ENCODE measurements at regions not wholly inside any gene's neighbourhood (a gene's known extent, or its start where the extent isn't known, plus 50 kb on each side); places are given as distances from the start of the nearest gene placed in this dataset.

DNA sequence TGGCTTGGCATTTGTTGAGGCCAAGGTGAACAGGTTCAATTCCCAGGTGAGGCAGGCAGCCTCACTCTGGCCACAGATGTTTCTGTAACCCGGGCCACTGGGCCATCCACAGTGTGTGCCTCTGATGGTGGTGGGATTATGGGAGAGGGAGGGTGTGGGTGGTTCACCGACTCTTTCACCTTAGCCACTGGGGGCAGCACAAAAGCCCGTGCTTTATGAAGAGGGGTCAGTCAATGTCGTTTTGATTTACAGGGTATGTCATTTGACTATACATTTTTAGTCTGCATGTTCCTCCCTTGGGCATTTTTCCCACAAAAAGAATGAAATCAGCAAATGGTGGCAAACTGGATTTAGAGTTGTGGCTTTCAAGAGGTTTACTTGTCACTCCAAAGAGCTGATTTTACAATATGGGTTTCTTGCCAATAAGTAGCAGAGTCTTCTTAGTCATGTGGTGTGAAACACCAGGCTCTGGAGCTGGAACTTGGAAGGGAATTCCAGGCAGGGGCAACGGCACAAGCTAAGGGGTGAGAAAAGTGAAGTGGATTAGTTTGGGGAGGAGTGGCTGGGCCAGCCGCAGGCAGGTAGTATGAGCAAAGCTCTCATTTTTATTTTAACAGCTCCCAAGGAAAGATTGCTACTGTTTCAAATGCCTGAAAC, 217.8 kb upstream of the ZBED5 start:
- no peak for DNase-seq

DNA sequence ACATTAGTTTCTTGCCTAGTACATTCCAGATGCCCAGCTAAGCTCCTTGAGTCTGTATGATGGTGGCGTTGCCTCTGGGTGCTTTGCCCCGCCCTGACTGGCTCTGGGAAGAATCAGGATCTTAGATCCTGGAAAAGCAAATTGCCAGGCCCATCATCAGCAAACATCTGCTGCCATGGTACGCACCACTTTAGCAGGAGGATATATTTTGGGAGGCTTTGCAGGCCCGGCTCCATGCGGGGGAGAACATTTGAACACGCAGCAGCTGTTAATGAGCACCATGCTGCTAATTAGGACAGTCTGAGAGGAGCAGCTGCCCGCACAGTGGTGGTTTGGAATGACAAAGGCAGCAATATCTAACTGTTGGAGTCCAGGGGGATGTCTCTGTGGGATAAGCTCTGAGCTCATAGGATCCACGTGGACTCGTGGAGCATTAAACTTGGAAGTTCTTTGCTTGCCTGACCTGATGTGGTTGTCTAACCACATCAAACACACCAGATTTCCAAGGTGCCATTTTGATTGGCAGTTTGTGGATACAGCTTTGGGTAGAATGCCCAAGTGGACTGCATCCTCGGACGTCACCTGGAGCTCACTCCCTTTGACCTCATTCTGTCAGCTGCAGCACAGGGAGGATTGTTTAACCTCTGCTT, 217.0 kb upstream of the ZBED5 start:
- no peak for DNase-seq

DNA sequence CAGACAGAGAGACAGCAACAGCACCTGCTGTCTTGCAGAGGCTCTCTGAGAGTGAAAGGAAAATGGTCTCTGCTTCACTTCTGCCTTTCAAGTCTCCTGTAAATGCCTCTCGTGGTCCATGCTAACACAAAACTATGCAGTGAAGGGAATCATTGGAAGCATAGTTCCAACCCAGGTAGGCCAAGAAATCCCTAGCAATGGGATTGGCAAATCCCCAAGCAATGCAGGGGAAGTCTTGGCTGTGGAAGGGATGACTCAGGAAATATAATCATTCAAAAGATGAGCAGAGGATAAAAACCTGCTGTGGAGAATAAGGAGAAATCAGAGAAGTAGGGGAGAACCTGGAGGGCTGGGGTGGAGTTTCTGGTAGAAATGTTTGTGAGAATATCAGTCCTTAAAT, 216.1 kb upstream of the ZBED5 start:
- DNase-seq, result no peak

DNA sequence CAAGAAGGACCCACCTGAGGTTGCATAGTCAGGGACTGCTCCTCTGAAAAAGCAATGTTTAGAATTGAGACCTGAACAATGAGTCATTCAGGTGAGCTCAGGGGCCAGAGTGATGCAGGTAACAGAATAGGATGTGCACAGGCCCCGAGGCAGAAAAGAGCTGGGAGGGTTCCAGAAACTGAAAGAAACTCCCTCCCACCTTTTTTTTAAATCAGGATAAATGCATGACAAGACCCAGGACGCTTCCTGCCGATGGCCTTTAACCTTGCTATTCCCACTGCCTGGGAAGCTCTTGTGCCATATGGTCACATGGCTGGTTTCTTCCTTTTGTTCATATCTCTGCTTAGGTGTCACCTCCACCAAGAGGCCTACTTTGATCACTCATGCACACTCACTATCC, 214.2 kb upstream of the ZBED5 start:
- DNase-seq, result no peak

DNA sequence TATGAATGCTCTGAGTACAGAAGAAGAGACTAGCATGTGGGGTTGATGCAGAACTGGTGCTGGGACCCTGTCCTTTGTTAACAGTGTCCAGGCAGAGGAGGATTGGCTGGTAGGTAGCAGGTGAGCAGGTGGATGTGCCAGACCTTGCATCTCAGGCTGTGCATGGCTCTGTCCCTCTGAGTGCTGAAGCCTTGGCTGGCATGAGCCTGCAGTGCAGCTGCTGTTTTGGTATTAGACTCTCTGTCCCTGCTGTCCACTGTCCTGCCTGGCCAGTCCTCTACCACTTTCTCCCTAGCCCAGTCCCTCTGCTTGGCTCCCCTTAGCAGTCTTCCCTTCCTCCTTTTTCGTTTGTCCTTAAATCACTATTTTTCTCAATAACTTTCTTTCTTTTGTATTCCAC, 213.6 kb upstream of the ZBED5 start:
- no peak for DNase-seq

DNA sequence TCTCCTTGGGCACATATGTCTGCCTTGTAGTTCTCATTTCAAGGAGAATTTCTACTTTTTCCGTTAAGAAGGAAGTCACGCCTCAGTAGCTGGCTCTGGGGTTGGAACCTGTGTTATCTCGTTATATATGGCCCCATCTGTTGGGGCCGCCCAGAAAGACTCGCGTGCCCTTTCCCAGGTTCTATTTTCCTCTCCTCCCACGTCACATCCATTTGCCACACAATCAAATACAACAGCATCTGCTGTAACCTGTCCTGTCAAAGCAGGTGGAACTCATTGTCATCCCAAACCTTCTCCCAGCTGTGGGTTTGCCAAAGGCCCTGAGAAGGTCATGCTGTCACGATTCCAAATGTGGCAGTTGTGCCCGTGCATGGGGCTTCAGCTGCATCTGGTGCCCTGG, 213.1 kb upstream of the ZBED5 start:
- no peak for DNase-seq

DNA sequence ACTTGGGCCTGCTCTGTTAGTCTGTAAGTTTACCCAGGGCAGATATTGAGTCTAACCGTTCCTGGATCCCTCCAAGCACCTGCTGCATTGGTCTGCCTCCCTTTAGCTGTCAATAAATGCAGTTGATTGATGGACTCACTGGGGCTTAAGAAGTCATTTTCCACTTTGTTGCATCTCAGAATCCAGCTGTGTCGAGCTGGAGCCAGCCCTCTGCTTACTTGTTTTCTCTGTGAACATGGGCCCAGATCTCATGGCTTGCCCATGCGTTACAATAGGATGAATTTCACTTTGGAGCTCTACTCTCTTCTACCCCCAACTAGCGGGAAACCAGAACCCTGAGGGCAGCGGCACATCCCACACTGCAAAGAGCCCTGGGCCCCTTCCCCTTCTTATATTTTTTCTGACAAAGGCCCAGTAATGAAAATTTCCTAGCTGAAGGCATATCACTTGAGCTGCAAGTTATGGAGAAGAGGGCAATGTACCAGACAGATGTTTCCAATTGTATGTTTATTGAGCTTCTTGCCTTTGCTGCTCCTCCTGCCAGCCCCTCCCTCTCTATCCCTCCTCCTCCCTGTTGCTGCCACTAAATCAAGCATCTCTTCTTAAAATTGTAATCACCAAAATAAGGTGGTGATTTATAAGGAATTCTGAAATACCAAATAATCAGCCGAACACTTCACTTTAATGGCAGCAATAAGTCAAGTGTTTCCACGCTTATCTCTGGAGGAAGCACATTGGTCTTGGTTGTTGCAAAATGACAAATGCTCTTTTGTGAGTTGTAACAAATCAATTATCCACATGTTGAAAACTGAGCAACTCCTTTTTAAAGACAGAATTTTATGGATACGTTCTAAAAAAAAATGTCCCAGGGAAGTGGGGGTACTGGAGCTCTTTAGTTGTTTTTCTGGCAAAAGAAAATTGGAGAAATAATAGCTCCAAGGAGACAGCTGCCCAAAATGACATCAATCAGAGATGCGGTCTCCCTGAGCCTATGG, 212.3 kb upstream of the ZBED5 start:
- no peak for DNase-seq

DNA sequence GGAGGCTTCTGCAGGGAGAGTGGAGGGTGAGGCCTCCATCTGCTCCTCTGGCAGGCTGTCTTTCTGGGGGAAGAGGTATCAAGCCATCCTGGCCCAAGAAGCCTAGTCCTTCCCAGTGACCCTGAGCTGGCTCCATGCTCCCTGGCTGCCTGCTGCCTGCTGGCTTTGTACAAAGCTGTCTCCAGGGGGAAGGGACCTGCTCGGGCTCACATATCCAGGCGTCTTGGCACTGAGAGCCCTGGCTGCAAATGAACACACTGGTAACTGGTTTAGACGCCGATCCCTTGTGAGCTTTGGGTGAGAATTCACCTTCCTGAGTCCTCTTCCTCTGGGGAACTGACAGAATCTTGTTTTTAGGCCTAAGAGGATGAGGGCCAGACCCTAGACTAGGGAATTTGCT, 210.3 kb upstream of the ZBED5 start:
- DNase-seq, result no peak

DNA sequence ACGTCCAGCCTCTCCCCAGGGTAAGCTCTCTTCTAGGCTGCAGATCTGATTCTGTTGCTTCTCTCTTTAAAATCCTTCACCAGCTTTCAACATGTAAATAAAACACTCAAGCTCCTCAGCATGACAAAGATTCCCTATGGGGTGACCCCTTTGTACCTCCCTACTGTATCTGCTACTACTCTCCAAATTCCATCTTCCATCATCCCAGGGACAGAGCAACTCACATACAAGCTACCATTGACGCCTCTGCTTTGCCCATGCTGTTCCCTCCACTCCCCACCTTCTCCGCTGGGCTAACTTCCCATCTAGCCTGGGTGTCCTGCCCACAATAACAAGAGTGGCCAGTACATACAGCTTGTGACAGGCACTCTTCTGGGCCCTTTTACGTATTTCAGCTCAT, 207.5 kb upstream of the ZBED5 start:
- no peak for DNase-seq

DNA sequence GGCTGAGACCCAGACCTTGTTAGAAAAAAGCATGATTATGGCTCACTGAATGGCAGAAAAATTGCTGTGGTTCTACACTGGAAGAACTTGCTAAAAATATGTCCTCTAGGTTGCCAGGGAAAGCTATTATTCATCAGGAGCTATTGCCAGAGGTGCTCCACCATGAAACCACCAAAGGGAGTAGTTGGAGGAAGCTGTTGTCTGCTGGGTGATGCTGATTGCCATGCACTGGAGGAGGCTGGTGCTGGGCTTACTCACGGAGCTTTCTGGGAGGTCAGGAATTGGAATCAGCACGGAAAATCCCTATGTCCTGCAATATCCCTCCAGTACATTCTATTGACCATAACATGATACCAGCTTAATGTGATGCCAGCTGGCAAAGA, 199.6 kb upstream of the ZBED5 start:
- DNase-seq, result no peak

DNA sequence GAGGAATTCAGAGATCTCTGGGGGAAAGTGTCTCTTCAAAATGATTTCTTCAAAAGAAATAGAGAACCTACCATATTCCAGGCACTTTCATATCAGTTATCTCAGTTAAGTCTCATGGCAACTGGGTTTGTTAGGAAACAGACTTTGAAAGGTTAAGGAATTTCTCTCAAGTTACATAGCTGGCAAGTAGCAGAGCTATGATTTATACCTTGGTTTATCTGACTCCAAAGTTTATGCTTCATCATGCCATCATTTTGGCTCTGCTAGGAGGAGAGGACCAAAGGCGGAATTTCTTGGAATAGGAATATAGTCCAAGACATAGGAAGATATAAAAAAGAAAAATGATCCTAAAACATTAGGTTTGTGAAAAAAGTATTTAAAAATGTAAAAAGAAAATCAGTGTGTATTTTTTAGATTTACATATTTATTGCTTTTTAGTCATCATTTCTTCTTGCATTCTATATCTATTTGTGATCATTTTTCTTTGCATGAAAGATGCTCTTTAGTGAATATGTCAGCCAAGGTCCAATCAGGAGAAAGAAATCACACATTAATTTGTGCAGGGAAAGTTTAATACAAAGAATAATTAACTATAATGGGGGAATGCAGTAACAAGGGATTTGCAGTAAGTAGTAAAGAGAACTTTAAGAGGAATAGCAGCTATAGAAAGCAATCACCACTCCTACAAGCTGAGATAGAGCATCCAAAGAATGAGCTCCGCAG, 199.1 kb upstream of the ZBED5 start:
- DNase-seq, result no peak

DNA sequence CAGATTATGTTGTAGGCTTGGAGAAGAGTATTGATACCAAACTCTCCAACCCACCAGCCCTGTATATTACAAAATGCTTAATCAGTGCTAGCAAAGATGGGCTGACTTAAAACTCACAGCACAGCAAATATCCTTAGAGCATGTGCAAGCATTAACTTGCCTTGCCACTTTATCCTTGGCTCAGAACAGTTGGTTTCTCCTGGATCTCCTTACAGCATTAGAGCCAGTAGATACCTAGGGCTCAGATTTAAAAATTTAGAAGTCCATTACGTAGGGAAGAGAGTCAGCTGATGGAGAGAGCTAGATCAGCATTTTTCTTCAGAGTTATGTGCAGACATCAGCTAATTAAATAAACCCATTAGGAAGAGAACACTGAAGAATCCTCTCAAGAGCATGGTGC, 198.5 kb upstream of the ZBED5 start:
- DNase-seq, result no peak

DNA sequence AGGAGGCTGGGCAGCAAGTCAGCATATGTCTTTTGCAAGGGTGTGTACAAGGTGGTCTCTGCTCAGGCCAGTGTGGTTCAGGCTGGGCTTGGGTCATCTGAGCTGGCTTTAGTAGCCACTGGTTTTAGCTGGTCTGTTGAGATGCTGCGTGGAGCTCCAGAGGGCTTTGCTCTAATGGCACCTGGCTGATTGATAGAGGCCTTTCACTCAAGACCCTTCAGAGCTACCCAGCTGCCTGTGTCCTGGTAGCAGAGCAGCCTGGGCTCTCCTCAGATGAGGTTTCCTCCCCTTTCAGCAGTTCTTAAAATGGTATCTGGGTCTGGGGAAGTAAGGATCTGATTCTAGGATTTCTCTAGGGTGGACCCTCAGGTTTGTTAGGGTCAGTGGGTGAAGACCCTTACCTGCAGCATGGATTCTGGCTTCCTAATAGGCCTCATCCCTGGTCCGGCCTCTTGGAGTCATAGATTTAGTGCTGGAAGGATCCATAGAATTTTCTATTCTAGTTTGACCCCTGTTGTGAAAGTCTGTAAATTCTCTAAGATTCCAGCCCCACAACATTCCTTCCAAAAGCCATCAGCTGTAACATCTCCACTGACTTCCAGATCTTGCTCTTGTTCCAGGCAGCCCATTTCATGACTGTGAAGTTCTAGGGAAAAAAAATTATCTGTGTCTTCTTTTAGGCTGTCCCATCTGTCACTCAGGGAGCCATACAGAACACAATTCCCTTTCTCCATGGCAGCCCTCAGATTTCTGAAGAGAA, 190.2 kb upstream of the ZBED5 start:
- DNase-seq, result no peak

DNA sequence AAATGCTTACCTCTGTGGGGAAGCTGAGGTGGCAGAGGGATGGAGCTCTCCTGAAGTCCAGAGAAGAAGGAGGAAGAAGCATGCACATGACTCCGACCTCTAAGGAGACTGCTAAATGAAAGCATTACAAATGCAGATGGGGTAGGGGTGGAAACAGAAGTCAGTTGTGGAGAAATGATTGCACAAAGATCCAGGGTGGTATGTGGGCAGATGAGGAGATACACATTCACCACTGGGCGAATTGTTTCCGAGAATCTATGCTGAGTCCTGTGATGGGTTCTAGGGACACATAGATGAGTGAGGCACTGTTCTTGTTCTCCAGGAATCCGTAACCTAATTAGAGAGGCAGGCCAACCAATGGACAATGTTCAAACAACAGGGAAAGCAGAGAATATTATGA, 188.9 kb upstream of the ZBED5 start:
- no peak for DNase-seq

DNA sequence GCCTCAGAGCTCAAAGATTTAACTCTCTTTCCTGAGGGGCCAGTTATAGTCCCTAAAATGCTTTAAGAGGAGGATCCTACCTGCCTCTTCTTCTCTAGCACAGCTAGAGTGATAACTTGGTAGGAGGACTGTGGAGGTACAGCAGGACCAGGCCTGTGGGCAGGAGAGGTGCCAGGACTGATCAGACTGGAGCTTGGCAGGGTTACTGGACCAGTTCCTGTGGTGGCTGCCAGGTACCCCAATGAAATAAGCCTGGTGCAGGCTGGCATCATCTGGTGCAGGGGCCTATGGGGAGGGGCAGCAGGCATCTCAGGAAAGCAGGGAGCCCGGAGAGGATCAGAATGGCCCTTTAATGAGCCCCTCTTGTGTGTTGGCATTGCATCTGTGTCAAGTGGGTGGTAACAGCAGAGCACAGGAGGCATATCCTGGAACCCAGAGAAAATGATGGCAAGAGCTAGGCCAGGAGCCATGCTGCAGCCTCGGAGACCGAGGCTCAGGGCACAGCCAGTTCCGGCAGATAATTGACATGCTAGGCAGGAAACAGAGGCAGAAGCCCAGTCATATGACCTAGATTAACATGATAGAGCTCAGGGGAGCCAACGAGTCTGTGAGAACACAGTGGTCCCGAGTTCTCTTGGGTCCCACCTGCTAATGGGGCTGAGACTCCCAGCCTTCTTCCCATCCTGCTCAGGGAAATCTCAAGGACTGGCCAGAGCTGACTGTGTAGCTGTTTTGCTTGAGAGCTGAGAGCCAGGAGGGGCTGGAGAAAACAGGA, 187.5 kb upstream of the ZBED5 start:
- DNase-seq, result no peak

DNA sequence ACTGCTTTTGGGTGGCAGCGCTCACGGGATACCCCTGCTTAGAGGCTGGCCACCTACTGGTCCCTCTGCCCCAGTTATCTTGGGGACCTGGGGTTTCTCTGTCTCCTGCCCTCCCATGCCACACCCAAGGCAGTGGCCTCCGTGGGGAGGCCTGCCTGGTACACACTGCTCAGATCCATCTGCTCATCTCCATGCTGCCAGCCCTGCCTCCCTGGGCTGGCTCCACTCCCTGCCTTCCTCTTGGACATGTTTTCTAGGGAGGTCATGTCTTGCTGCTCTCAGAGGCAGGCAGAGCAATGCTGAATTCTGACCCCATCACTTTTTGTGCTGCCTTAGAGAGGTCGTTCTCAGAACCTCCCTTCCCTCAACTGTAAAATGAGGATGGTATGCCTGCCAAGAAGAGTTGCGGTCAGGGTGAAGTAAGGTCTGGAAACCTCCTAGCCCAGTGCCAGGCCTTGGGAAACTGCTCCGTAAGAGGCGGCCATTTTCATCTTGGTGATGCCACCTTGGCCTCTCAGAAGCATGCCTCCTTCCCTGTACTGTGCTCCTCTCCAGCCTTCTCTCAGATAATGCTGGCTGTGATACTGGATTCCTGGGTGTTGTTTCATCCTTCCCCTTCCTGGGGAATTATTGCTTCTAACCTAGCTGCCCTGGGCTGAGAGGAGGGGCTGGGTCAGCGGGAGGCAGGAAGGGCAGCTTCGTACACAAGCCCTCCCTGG, 186.4 kb upstream of the ZBED5 start:
- no peak for DNase-seq

DNA sequence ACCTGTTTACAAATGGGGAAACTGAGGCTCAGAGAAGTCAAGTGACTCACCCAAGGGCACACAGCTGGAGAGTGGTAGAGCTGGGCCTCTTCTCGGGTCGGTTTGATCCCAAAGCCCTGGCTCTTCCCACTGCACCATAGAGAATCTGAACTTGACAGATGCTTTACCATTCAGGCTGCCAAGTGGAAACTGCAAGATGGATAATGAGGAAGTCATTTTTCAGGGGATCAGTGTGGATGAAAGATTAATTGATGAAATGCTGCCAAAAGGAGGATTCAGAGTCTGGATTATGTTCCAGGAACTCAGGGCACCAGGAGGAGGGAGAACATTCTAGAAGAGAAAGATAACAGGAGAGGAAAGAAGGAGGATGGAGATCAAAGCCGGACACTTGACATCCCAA, 185.9 kb upstream of the ZBED5 start:
- no peak for DNase-seq

DNA sequence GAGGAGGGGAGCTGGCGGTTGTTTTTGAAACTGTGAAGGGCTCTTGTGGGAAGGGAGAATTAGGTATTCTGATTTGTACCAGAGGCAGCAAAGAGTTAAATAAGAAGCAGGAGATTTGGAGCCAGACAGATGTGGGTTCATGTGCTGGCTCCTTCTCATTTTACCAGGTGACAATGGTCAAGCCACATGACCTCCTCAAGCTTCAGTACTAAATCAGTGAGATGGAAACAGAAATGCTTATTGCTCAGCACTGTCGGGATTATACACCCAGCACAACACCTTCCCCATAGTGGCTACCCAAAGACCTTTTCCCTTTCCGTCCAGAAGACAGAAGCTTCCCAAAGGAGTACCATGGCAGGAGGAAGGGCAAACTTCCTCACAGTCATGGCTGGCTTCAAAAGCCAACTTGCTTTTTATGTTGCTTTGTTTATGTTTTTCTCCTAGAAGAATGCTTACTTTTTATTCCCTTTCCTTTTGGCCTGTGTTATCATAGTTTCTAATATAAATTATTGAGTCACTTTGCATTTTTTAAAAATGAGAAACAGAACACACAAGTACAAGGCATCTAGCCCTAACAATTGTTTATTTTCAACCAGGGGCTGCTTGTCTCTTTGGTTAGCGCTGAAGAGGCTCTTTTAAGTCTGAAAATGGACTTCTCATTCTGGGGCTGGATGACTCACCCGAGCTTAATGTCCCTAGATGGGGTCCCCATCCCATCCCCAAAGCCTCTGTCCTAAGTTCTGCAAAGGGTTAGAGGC, 181.5 kb upstream of the ZBED5 start:
- no peak for DNase-seq

DNA sequence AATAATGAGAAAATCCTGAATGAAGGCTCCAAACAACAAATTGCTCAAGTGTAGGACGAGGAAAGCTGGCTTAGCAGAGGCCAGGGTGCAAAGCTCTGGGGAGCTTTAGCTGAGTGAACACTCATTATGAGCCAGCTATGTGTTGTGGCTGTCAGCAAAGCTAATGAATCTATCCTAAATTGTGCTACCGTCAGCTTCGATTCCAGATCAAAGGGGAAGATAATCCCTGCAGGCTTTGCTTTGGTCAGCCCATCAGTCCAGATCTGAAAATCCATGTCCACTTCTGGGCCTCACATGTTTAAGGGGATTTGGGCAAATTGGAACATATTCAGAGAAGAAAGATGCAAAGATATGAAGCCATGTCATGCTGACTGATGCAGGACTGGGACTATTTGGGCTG, 180.9 kb upstream of the ZBED5 start:
- DNase-seq, result no peak

DNA sequence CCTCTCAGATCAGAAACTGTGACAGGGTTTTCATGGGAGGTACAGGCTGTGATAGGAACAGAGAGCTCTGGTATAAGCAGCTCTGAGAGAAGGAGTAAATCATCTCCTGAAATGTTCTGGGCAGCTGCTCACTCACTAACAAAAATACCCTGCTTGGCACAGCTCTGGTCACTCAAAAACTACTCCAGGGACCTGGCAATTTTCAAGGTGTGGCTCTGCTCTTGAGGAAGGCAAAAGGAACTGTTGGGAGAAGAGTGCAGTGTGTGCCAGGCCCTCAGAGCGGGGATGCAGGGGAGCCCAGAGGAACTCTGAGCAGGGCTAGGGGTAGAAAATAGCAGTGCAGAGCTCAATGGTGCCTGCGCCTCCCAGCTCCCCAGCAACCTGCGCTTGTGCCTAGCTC, 180.5 kb upstream of the ZBED5 start:
- DNase-seq, result no peak
